HG03066 (cell line): ENCODE measurements at regions not wholly inside any gene's neighbourhood (a gene's known extent, or its start where the extent isn't known, plus 50 kb on each side); places are given as distances from the start of the nearest gene placed in this dataset.
"Not testable (repeated sequence)": the region's sequence is repeated elsewhere in the genome, so short reads cannot be mapped to it uniquely, and the experiment has no call there.

ENCODE experiments used
- ATAC-seq: cut with Tn5 transposase; IDR thresholded peaks from one replicate; pipeline ENCODE4 v1.9.1; 2021; ENCODE audit warnings: low read depth; ENCODE audit not compliant: unreplicated experiment

DNA sequence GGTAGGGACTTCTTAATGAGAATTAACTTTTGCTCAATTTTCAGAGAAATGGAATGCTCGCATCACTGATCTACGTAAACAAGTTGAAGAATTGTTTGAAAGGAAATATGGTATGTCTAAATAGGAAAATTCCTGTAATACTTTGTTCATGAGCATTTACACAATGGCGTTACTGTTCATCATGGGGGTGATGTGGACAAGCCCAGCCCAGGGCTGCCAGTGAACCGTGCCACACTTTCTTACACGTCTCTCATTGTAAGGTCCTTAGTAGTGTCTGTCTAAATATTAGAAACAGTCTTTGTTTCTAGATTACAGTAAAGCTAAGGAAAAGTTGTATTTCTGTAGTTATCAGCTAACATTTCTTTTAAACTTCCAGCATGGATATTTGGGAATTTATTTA lies 91.0 kb upstream of the SPDYE9 start:
- ATAC-seq, result not testable (repeated sequence)

DNA sequence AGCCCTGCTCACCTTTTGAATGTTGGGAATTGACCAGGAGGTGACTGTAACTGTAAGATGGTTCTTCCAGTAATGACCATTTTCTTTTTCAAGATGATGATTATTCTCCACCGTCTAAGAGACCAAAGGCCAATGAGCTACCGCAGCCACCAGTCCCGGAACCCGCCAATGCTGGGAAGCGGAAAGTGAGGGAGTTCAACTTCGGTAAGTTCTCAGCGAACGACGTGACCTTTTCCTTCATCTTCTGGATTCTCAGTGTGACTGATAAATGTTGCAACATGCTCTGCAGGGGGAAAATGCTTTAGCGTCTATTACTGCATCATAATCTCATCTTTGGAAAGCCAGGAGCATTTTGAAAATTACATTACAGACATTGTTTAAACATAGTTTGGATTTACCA lies 89.5 kb upstream of the SPDYE9 start:
- ATAC-seq, result not testable (repeated sequence)

DNA sequence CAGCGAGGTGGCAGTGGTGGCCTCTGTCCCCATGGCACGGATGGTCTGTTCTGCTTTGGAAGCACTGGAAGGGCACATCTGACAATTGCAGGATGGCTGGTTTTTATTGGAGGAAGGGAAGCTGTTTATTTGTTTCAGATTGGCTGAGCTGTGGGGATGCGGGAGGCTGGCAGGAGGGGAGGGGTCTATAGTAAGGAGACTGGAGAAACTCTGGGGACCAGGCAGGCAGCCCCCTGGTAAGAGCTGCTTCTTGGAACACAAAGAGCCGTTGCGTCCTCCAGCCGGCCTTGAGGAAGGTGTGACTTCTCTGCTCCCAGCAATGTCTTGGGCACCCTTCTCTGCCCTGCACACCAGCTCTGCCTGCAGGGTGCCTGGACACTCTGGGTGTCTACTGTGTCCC lies 85.1 kb upstream of the SPDYE9 start:
- not testable (repeated sequence) for ATAC-seq

DNA sequence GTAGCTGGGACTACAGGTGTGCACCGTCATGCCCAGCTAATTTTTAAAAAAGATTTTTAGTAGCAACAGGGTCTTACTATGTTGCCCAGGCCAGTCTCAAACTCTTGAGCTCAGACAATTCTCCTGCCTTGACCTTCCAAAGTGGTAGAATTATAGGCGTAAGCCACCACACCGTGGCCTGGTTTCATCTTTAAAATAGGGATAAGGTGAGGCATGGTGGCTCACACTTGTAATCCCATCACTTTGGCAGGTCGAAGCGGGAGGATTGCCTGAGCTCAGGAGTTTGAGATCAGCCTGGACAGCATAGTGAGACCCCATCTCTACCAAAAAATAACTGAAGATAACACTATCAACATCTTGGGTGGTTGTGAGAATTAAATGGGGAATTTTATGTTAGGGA lies 84.6 kb upstream of the SPDYE9 start:
- ATAC-seq, result not testable (repeated sequence)

DNA sequence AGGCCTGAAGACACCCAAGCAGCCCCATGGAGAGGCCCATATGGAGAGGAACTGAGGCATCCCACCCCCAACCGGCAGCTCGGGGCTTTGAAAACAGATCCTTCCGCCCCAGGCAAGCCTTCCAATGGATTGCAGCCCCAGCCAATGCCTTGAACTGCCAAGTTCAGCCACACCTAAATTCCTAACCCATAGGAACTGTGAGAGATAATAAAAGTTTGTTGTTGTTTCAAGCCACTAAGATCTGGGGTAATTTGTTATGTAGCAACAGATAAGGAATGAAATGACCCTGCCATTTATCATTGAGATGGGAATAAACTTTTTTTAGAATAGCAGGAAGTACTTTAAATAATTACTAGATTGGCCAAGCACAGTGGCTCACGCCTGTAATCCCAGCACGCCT lies 80.3 kb upstream of the SPDYE9 start:
- ATAC-seq, result not testable (repeated sequence)

DNA sequence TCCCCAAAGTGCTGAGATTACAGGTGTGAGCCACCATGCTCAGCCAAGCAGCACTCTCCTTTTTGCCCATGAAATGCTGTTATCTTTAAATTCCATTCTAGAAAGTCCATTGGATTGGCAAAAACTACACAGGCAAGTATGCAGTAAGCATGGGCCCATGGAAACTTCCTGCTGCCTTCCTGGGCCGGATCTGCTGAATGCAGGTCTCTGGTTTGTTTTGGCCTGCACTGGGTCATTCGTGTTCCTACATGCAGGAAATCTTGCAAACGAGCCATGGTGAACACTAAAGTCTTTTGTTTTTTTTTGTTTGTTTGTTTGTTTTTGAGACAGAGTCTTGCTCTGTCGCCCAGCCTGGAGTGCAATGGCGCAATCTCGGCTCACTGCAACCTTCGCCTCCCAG lies 76.8 kb upstream of the SPDYE9 start:
- not testable (repeated sequence) for ATAC-seq

DNA sequence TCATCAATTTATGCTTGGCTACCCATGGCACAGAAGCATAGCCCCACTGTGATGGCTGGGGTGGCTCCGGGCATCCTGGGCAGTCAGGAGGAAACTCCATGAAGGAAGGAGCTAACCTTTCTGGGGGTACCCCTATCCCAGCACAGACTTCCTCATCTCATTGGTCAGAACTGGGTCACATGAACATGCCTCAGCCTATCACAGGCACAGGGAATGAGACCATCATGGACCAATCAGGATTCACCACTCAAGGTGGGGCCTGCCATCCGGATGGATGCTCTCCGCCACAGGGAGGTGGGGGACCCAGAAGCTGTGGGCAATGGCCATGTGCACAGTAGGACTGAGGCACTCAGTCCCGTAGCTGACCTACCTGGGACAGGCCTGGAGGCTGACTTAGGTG lies 75.9 kb upstream of the SPDYE9 start:
- not testable (repeated sequence) for ATAC-seq

DNA sequence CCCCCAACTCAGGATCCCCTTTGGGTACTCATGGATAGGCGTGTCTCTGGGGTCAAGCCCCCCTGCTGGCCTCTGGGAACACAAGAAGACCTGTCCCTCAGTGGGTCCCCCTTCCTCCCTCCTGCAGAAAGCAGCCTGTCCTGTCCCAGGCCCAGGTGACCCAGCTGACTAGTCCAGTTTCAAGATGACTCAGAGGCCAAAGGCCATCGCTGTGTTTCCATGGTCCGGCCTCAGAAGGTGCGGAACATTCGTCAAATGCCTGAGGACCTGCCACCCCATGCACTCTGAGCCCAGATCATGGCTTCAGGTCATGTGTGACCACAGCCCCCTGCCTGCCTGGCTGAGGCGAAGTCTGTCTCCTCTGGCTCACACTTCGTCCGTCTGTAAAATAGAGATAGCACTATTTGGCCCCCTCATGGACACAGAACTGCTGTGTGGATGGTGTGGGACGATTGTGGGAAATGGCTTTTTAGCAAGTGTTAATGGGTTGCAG lies 71.4 kb upstream of the SPDYE9 start:
- not testable (repeated sequence) for ATAC-seq

DNA sequence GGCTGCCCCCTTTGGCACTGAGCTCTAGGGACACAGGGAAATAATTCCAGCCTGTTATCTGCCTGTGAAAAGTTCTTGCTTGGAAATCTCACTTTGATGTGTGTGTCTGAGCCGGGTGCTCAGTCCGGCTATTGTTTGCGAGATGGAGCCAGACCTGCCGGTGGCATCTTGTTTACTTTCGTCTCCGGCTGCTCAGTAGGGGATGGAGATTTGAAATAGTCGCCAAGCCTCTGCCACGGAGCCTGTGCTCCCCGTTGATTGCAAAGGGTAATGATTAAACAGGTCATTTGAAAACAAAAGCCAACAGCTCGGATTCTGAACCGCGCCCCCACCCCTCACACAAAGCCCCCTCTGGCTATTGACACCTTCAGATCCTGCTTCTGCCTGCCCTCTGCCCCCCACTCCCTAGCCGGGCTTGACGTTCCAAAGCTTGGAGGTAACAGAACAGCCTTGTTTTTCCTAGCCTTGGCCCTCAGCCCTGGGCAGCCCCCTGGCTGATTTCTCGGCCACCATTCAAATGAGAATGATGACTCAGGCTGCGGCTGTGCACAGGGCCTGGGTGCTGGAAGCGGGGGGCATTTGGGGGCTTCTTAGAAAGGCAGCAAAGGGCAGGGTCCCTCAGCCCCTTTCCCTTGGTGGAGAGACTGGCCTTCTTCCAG lies 70.8 kb upstream of the SPDYE9 start:
- ATAC-seq, result not testable (repeated sequence)

DNA sequence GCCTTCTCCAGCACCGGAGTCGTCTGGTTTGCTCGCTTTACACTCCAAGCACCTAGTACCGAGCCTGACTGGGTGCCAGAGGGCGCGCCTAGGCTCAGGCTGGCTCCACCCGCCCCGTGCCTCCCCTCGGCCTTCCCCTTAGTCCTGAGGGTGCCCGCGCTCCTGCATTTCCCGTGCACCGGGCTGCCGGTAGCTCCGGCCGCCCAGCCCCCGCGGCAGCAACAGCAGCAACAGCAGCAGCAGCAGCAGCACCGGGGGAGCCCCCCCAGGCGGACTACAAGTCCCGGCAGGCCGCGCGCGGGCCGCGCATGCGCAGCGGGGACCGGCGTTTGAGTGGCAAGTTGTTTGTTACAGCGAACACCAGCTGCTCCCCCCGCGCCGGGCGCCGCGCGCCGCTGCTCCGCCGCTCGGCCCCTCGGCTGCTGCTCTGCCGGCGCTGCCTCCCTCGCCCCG lies 68.8 kb upstream of the SPDYE9 start:
- peak; percentile 88 for ATAC-seq

DNA sequence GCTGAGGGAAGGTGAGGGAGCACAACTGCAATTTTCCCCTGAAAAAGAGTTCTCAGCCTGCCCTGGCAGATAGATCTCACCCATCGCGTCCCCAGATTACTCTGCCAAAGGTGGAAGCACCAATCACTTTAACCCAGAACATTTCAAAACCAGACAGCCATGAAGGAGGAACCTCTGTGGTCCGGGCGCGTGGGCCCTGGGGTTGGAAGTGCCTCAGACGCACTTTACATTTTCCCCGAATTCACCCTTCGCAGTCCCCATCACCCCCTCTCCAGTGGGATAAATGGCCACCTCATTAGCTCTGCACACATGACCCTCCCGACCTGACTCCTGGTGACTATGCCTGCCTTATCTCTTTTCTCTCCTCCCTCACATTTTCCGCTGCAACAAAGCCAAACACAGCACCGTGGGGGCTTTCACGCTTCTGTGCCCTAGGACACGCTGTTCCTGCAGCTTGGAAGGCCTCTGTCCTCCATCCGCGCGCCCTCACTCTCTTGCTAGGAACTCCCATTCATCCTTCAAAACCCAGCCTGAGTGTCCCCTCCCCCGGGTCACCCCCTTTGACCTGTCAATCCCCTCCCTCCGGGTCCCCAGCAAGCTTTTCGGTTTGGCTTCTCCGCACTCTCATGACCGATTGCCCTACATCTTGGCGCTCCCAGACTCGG lies 68.2 kb upstream of the SPDYE9 start:
- ATAC-seq, result not testable (repeated sequence)

DNA sequence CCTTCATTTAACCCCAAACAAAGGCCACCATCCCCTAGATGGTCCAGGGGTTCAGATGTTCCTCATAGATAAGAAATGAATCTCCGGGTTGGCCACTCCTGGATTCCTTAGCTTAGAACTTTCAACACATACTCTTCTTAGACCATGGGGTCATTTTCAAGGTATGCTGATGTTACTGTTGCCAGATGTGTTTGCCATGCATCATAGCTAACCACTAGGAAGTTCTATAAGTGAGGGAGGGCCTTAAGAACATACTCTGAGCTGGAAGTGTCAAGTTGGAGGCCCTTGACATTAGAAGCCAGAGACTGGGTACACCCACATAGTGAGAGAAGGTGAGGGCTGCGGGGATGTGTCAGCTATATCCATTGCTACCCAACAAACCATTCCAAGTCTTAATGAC lies 62.7 kb upstream of the SPDYE9 start:
- not testable (repeated sequence) for ATAC-seq

DNA sequence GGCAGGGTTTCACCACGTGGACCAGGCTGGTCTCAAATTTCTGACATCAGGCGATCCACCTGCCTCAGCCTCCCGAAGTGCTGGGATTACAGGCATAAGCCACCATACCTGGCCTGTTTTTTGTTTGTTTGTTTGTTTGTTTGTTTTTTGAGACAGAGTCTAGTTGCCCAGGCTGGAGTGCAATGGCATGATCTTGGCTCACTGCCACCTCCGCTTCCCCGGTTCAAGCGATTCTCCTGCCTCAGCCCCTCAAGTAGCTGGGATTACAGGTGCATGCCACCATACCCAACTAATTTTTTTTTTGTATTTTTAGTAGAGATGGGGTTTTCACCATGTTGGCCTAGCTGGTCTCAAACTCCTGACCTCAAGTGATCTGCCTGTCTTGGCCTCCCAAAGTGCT lies 61.8 kb upstream of the SPDYE9 start:
- ATAC-seq, result not testable (repeated sequence)

DNA sequence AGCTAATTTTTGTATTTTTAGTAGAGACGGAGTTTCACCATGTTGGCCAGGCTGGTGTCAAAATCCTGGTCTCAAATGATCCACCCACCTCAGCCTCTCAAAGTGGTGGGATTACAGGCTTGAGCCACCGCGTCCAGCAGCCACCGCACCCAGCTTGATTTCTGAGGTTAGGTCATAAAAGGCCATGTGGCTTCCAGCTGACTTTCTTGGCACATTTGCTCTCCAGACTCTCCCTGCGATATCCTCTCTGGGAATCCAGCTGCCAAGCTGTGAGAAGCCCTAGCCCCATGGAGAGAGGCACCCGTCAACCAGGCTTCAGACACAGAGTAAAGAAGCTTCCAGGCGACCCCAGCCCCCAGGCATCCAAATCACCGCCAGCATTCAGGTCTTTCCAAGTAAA lies 58.2 kb upstream of the SPDYE9 start:
- not testable (repeated sequence) for ATAC-seq

DNA sequence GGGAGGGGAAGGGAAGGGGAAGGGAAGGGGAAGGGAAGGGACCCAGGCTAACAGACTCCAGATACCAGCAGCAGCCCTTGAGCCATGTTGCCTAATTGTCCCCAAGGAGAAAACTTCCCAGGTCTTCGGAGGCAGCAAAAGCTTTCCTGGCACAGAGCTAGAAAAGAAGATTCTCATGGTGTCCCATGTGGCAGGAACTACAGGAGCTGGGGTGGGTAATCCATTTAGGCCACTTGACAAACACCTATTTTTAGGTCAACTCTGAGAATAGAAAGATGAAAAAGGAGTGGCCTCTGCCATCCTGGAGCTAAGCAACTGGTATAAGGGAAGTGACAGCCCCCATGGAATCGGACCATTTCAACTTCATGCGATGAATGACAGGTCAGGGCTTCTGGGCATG lies 52.1 kb upstream of the SPDYE9 start:
- not testable (repeated sequence) for ATAC-seq
